ENCODE measurements at regions not wholly inside any gene's neighbourhood (a gene's known extent, or its start where the extent isn't known, plus 50 kb on each side); places are given as distances from the start of the nearest gene placed in this dataset.

GRCh38 chr12:25789541-25789944 is 168.9 kb upstream of the RASSF8 start:
- no peak for TF ChIP-seq CTCF (IDR thresholded peaks at IDR 0.05)
- no peak for TF ChIP-seq POLR2A (IDR thresholded peaks at IDR 0.05)

Data from esophagus squamous epithelium (tissue), 4 donors.